MM.1S (cell line): ENCODE measurements at regions not wholly inside any gene's neighbourhood (a gene's known extent, or its start where the extent isn't known, plus 50 kb on each side); places are given as distances from the start of the nearest gene placed in this dataset.

Experiments
- DNase-seq: peaks from one replicate; pipeline ENCODE4 v3.0.0-alpha.2; 2015
- H2AFZ ChIP-seq: fragments of 300-600 bp; sonication (generic); 2 replicates; pipeline ENCODE4 v1.6.0; 2016; ENCODE audit warnings: antibody characterized with exemption, low read length
- H3F3A ChIP-seq: fragments of 300-600 bp; sonication (generic); 2 replicates; pipeline ENCODE4 v1.6.1; 2016; ENCODE audit warnings: mild to moderate bottlenecking, antibody characterized with exemption, low read length, moderate library complexity, mixed read lengths; ENCODE audit not compliant: insufficient read depth
- H3K27ac ChIP-seq: fragments of 300-600 bp; sonication (generic); 2 replicates; pipeline ENCODE4 v1.5.1; 2016; ENCODE audit warnings: mild to moderate bottlenecking, low read length
- H3K27me3 ChIP-seq: fragments of 300-600 bp; sonication (generic); replicated peaks from 2 replicates; pipeline ENCODE4 v1.6.0; 2016; ENCODE audit warnings: low read length; ENCODE audit not compliant: insufficient read depth
- H3K36me3 ChIP-seq: fragments of 300-600 bp; sonication (generic); replicated peaks from 2 replicates; pipeline ENCODE4 v1.6.1; 2016; ENCODE audit warnings: mild to moderate bottlenecking, low read length, mixed read lengths; ENCODE audit not compliant: insufficient read depth
- H3K4me1 ChIP-seq: fragments of 300-600 bp; sonication (generic); 2 replicates; pipeline ENCODE4 v1.6.1; 2016; ENCODE audit warnings: low read length, mixed read lengths
- H3K4me2 ChIP-seq: fragments of 300-600 bp; sonication (generic); 2 replicates; pipeline ENCODE4 v1.6.0; 2016; ENCODE audit warnings: low read depth, low read length
- H3K4me3 ChIP-seq: fragments of 300-600 bp; sonication (generic); 2 replicates; pipeline ENCODE4 v1.5.1; 2016; ENCODE audit warnings: low read length, mixed read lengths
- H3K79me2 ChIP-seq: fragments of 300-600 bp; sonication (generic); 2 replicates; pipeline ENCODE4 v1.6.1; 2016; ENCODE audit warnings: mixed run types, low read length, mixed read lengths
- H3K9ac ChIP-seq: fragments of 300-600 bp; sonication (generic); 2 replicates; pipeline ENCODE4 v1.6.1; 2016; ENCODE audit warnings: low read length, mixed read lengths
- H3K9me2 ChIP-seq: fragments of 300-600 bp; sonication (generic); replicated peaks from 2 replicates; pipeline ENCODE4 v1.6.1; 2016; ENCODE audit warnings: mild to moderate bottlenecking, low read length, mixed read lengths; ENCODE audit not compliant: insufficient read depth
- H3K9me3 ChIP-seq: fragments of 300-600 bp; sonication (generic); replicated peaks from 2 replicates; pipeline ENCODE4 v1.6.1; 2016; ENCODE audit warnings: mild to moderate bottlenecking, low read length, mixed read lengths; ENCODE audit not compliant: insufficient read depth
- H4K20me1 ChIP-seq: fragments of 300-600 bp; sonication (generic); 2 replicates; pipeline ENCODE4 v1.6.1; 2016; ENCODE audit warnings: mild to moderate bottlenecking, low read length, moderate library complexity, mixed read lengths; ENCODE audit not compliant: insufficient read depth
- EZH2 ChIP-seq: fragments of 300-600 bp; sonication (generic); optimal IDR thresholded peaks from 2 replicates; pipeline ENCODE3; 2017; ENCODE audit warnings: low read depth, mild to moderate bottlenecking, antibody characterized with exemption, low read length, mixed read lengths
- EZH2phosphoT487 ChIP-seq: fragments of 300-600 bp; sonication (generic); IDR thresholded peaks from 2 replicates; pipeline ENCODE4 v1.6.1; 2018; ENCODE audit warnings: antibody characterized with exemption, low read length
- TF ChIP-seq, protein P1 (sequence below): fragments of 300-600 bp; sonication (generic); IDR thresholded peaks from 2 replicates; pipeline ENCODE4 v1.5.1; 2016; ENCODE audit warnings: antibody characterized with exemption, low read length, mixed read lengths

DNA sequence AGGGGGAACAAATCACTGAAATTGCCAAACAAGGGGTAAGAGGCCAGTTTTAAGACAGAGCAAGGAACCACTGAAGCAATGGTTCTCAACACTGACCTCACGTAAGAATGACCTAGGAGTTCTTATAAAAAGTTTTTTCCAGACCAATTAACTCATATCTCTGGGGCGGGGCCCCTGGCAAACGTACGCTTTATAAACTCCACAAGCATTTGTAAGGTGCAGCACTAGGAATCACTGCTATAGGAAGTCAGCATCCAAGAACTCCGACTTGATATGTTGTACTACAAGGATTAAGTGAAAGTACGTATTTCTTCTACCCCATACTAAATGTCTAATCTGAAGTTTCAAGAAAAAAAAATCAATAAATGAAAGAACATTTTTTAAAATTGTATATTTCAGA is 269.9 kb downstream of the RCHY1 start:
- H3K9me2 ChIP-seq = no peaks in the 10 kb centered on the region
- no peak overlapping the region for H3K4me3 ChIP-seq
- H3K9me3 ChIP-seq = no peaks in the 10 kb centered on the region
- no peak for DNase-seq
- H3K9ac ChIP-seq = no peak overlapping the region
- H3K79me2 ChIP-seq = no peaks in the 10 kb centered on the region
- no peaks in the 10 kb centered on the region for H4K20me1 ChIP-seq
- no peaks in the 10 kb centered on the region for H3F3A ChIP-seq
- no peak overlapping the region for H3K27ac ChIP-seq
- no peak overlapping the region for H2AFZ ChIP-seq
- H3K4me1 ChIP-seq = no peaks in the 10 kb centered on the region
- H3K27me3 ChIP-seq = no peaks in the 10 kb centered on the region
- TF ChIP-seq EZH2 (no peak), EZH2phosphoT487 (no peak)
- TF ChIP-seq, protein P1, sequence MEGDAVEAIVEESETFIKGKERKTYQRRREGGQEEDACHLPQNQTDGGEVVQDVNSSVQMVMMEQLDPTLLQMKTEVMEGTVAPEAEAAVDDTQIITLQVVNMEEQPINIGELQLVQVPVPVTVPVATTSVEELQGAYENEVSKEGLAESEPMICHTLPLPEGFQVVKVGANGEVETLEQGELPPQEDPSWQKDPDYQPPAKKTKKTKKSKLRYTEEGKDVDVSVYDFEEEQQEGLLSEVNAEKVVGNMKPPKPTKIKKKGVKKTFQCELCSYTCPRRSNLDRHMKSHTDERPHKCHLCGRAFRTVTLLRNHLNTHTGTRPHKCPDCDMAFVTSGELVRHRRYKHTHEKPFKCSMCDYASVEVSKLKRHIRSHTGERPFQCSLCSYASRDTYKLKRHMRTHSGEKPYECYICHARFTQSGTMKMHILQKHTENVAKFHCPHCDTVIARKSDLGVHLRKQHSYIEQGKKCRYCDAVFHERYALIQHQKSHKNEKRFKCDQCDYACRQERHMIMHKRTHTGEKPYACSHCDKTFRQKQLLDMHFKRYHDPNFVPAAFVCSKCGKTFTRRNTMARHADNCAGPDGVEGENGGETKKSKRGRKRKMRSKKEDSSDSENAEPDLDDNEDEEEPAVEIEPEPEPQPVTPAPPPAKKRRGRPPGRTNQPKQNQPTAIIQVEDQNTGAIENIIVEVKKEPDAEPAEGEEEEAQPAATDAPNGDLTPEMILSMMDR = no peak
- H3K4me2 ChIP-seq = no peak overlapping the region
- H3K36me3 ChIP-seq = no peaks in the 10 kb centered on the region

DNA sequence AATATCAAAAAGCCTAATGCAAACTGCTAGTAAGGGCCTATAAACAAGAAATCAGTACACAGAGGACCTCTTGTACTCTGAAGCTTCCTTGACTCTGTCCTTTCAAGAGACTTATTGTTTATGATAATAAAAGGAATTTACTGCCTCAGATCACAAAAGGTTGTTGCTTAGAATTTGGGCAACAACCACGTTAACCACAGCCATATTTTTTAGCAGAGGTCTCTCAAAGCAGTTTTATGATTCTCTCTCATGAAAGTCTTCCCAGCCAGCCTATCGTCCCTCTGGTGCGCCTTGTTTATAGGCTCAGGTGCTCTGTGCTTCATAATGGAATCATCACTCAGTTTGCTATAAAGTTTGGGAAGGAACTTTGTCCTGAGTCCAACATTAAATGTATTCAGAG is 270.6 kb downstream of the RCHY1 start:
- Histone ChIP-seq H3K4me1 (no peaks in the 10 kb centered on the region), H3K27me3 (no peaks in the 10 kb centered on the region), H3K9ac (no peak overlapping the region), H3F3A (no peaks in the 10 kb centered on the region), H3K9me2 (no peaks in the 10 kb centered on the region), H3K9me3 (no peaks in the 10 kb centered on the region), H2AFZ (no peak overlapping the region), H3K36me3 (no peaks in the 10 kb centered on the region), H3K4me3 (no peak overlapping the region), H3K27ac (no peak overlapping the region), H4K20me1 (no peaks in the 10 kb centered on the region), H3K79me2 (no peaks in the 10 kb centered on the region), H3K4me2 (no peak overlapping the region)
- TF ChIP-seq EZH2phosphoT487 = no peak
- TF ChIP-seq, protein P1 = no peak
- no peak for TF ChIP-seq EZH2
- no peak for DNase-seq

DNA sequence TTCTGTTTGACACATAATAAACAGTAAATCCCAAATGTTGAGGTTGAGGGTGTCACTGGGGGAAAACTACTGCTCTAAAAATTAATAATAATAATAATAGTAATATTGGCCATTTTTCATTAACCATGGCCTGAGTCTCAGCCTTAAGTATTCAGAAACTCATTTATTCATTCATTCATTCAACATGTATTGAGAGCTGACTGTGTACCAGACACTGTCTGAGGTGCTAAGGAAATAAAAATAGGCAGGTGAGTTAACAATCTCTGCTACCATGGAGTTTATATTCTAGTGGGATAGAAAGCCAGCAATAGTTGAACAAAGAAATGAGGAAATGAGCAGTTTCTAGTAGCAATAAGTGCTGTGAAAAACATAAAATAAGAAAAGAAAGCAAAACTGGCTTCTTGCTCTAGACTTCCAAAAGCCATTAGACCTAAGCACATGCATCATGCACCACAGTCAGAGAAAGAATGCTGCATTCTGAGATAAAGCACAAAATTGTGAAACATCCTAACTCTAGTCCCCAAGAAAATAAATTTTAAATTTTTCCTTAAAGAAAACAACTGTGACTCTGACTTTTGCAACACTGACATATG is 278.7 kb downstream of the RCHY1 start:
- Histone ChIP-seq H3K4me2 (peak overlapping the region; percentile 50), H3K4me1 (peaks cover 26% of the 10 kb centered on the region), H3K9ac (no peak overlapping the region; the same call in 1 of the 2 replicates), H2AFZ (peak overlapping the region; percentile 59), H3K36me3 (no peaks in the 10 kb centered on the region), H3K27ac (peak overlapping the region; percentile 59; the same call in 1 of the 2 replicates), H4K20me1 (no peaks in the 10 kb centered on the region), H3K79me2 (no peaks in the 10 kb centered on the region), H3K4me3 (peak overlapping the region; percentile 10; the same call in 1 of the 2 replicates), H3K27me3 (no peaks in the 10 kb centered on the region), H3K9me3 (no peaks in the 10 kb centered on the region), H3F3A (peaks cover 9% of the 10 kb centered on the region), H3K9me2 (no peaks in the 10 kb centered on the region)
- DNase-seq = peak; percentile 73
- no peak for TF ChIP-seq EZH2phosphoT487
- TF ChIP-seq EZH2 = no peak
- TF ChIP-seq, protein P1 = no peak
